Stimulated activated CD4-positive, alpha-beta T cell treated with anti-CD3 and anti-CD28 coated beads, Interleukin-12 subunit alpha, Interleukin-12 subunit beta, amount 100 ng/mL, for 24 hours (primary cell): ENCODE measurements at regions not wholly inside any gene's neighbourhood (a gene's known extent, or its start where the extent isn't known, plus 50 kb on each side); places are given as distances from the start of the nearest gene placed in this dataset.
"Not testable (repeated sequence)": the region's sequence is repeated elsewhere in the genome, so short reads cannot be mapped to it uniquely, and the experiment has no call there.

ENCODE experiments used
- DNase-seq, 2 experiments: peaks; one replicate each; pipeline ENCODE4 v3.0.0-alpha.2; 2020; ENCODE audit warnings: low read depth in 2 of 2

- DNase-seq = no peak
These were observed 85.7 kb upstream of the TBL1X start for GRCh38 chrX:9378980-9379696.

- DNase-seq = no peak
These were observed 84.9 kb upstream of the TBL1X start for GRCh38 chrX:9379697-9380551.

GRCh38 chrX:9383655-9384054 lies 81.2 kb upstream of the TBL1X start:
- DNase-seq = no peak

- no peak for DNase-seq
These were observed 76.4 kb upstream of the TBL1X start for GRCh38 chrX:9388450-9388849.

GRCh38 chrX:9390121-9390520 lies 74.7 kb upstream of the TBL1X start:
- DNase-seq = no peak

GRCh38 chrX:9390693-9391368 lies 74.0 kb upstream of the TBL1X start:
- no peak for DNase-seq

- DNase-seq = no peak
These were observed 72.4 kb upstream of the TBL1X start for GRCh38 chrX:9392445-9392844.

GRCh38 chrX:9393571-9393970 lies 71.3 kb upstream of the TBL1X start:
- no peak for DNase-seq

GRCh38 chrX:9394212-9394611 lies 70.6 kb upstream of the TBL1X start:
- DNase-seq = no peak

GRCh38 chrX:9396930-9397329 lies 67.9 kb upstream of the TBL1X start:
- no peak for DNase-seq

- DNase-seq = no peak
These were observed 63.8 kb upstream of the TBL1X start for GRCh38 chrX:9401051-9401450.

GRCh38 chrX:9403374-9403773 lies 61.5 kb upstream of the TBL1X start:
- DNase-seq = no peak

GRCh38 chrX:9405635-9406034 lies 59.2 kb upstream of the TBL1X start:
- not testable (repeated sequence) for DNase-seq

GRCh38 chrX:9410889-9411288 lies 54.0 kb upstream of the TBL1X start:
- not testable (repeated sequence) for DNase-seq

- DNase-seq = not testable (repeated sequence)
These were observed 53.2 kb upstream of the TBL1X start for GRCh38 chrX:9411682-9412081.

- DNase-seq = no peak
These were observed 50.4 kb upstream of the TBL1X start for GRCh38 chrX:9414416-9414815.
